Right lobe of liver (tissue), 4 donors: ENCODE measurements at regions not wholly inside any gene's neighbourhood (a gene's known extent, or its start where the extent isn't known, plus 50 kb on each side); places are given as distances from the start of the nearest gene placed in this dataset.

Experiments
- POLR2A ChIP-seq: fragments of 450-650 bp; IDR thresholded peaks from one replicate; pipeline ENCODE4 v1.6.1; 2017; ENCODE audit warnings: antibody characterized with exemption, mild to moderate bottlenecking
- TF ChIP-seq, protein P1 (sequence below), 4 donors: fragments of 200-600 bp in 3 of 4; fragments of 450-650 bp in 1 of 4; IDR thresholded peaks; one replicate each; pipeline versions ENCODE4 v1.5.1 to v1.8.0; 2016 to 2022; ENCODE audit warnings: antibody characterized with exemption in 4 of 4, mild to moderate bottlenecking in 2 of 4
- donor health status: DM: no; HTN: no; CAD: no.
- donor health status: DM: no; HTN: no; CAD: no.
- donor health status: DM: no; HTN: yes; CAD: no.

DNA sequence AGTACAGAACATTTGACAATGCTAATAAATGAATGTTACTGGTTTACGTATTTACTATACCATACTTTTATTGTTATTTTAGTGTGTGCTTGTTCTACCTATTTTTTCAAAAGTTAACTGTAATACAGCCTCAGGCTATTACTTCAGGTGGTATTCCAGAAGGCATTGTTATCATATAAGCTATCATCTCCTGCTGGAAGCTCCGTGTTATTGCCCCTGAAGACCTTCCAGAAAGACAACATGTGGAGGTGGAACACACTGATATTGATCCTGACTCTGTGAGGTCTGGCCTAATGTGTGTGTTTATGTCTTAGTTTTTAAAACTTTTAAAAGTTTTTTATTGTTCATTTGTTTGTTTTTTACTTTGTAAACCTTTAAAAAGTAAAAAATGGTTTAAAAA lies 509.8 kb upstream of the SPRY2 start:
- TF ChIP-seq POLR2A: no peak
- TF ChIP-seq, protein P1, sequence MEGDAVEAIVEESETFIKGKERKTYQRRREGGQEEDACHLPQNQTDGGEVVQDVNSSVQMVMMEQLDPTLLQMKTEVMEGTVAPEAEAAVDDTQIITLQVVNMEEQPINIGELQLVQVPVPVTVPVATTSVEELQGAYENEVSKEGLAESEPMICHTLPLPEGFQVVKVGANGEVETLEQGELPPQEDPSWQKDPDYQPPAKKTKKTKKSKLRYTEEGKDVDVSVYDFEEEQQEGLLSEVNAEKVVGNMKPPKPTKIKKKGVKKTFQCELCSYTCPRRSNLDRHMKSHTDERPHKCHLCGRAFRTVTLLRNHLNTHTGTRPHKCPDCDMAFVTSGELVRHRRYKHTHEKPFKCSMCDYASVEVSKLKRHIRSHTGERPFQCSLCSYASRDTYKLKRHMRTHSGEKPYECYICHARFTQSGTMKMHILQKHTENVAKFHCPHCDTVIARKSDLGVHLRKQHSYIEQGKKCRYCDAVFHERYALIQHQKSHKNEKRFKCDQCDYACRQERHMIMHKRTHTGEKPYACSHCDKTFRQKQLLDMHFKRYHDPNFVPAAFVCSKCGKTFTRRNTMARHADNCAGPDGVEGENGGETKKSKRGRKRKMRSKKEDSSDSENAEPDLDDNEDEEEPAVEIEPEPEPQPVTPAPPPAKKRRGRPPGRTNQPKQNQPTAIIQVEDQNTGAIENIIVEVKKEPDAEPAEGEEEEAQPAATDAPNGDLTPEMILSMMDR (IDR thresholded peaks at IDR 0.05): no peak
